Osteoblast (primary cell): ENCODE measurements at regions not wholly inside any gene's neighbourhood (a gene's known extent, or its start where the extent isn't known, plus 50 kb on each side); places are given as distances from the start of the nearest gene placed in this dataset.

ENCODE experiments used
- DNase-seq: peaks from one replicate; pipeline ENCODE4 v3.0.0; 2011; ENCODE audit warnings: low spot score, mixed read lengths; ENCODE audit not compliant: insufficient read length; ENCODE audit errors: missing footprints
- H2AFZ ChIP-seq: 2 replicates; pipeline ENCODE4 v1.6.0; 2011; ENCODE audit warnings: mild to moderate bottlenecking, low read length
- H3K27ac ChIP-seq: 2 replicates; pipeline ENCODE4 v1.5.1; 2011; ENCODE audit warnings: mild to moderate bottlenecking, low read depth, low read length, moderate library complexity
- H3K27me3 ChIP-seq: 2 replicates; pipeline ENCODE4 v1.6.0; 2012; ENCODE audit warnings: mild to moderate bottlenecking, control low read depth, inconsistent platforms, low read length, moderate library complexity; ENCODE audit not compliant: insufficient read depth
- H3K36me3 ChIP-seq: 2 replicates; pipeline ENCODE4 v1.5.1; 2011; ENCODE audit warnings: mild to moderate bottlenecking, low read length, control low read depth, moderate library complexity; ENCODE audit not compliant: insufficient read depth
- H3K4me1 ChIP-seq: 2 replicates; pipeline ENCODE4 v1.5.1; 2011; ENCODE audit warnings: mild to moderate bottlenecking, low read length, control low read depth, moderate library complexity; ENCODE audit not compliant: insufficient read depth
- H3K4me2 ChIP-seq: 2 replicates; pipeline ENCODE4 v1.6.0; 2011; ENCODE audit warnings: mild to moderate bottlenecking, low read length; ENCODE audit not compliant: insufficient read depth
- H3K4me3 ChIP-seq: fragments of 200-600 bp; sonication (generic); 3 replicates; pipeline ENCODE4 v1.5.1; 2012; ENCODE audit warnings: mild to moderate bottlenecking, low read length, inconsistent platforms; ENCODE audit not compliant: insufficient read depth
- H3K79me2 ChIP-seq: 2 replicates; pipeline ENCODE4 v1.6.0; 2012; ENCODE audit warnings: mild to moderate bottlenecking, low read length, control low read depth, inconsistent platforms; ENCODE audit not compliant: insufficient read depth
- H3K9me3 ChIP-seq: 2 replicates; pipeline ENCODE4 v1.5.1; 2011; ENCODE audit warnings: low read depth, low read length, control low read depth
- H4K20me1 ChIP-seq: 2 replicates; pipeline ENCODE4 v1.6.0; 2012; ENCODE audit warnings: mild to moderate bottlenecking, low read length, control low read depth; ENCODE audit not compliant: insufficient read depth
- CTCF ChIP-seq: IDR thresholded peaks from 2 replicates; pipeline ENCODE4 v1.5.1; 2011; ENCODE audit warnings: mild to moderate bottlenecking, low read depth, low read length, moderate library complexity; ENCODE audit errors: extremely low read depth

GRCh38 chr15:29637555-29637954 lies 184.7 kb downstream of the TJP1 start:
- H4K20me1 ChIP-seq, result no peaks in the 10 kb centered on the region
- H3K36me3 ChIP-seq, result no peaks in the 10 kb centered on the region
- H3K4me3 ChIP-seq, result no peak overlapping the region
- no peaks in the 10 kb centered on the region for H3K79me2 ChIP-seq
- TF ChIP-seq CTCF, result no peak
- no peak overlapping the region for H3K27ac ChIP-seq
- no peaks in the 10 kb centered on the region for H3K4me1 ChIP-seq
- peaks cover 3% of the 10 kb centered on the region for H3K27me3 ChIP-seq
- H3K9me3 ChIP-seq, result no peaks in the 10 kb centered on the region
- H2AFZ ChIP-seq, result no peak overlapping the region
- H3K4me2 ChIP-seq, result no peak overlapping the region
- no peak for DNase-seq

- Histone ChIP-seq H3K4me3 (no peak overlapping the region), H2AFZ (no peak overlapping the region), H3K4me1 (no peaks in the 10 kb centered on the region), H3K4me2 (no peak overlapping the region), H3K9me3 (no peaks in the 10 kb centered on the region), H4K20me1 (no peaks in the 10 kb centered on the region), H3K27ac (no peak overlapping the region), H3K27me3 (peaks cover 6% of the 10 kb centered on the region), H3K36me3 (no peaks in the 10 kb centered on the region), H3K79me2 (no peaks in the 10 kb centered on the region)
- TF ChIP-seq CTCF, result no peak
- DNase-seq, result no peak
Measured at GRCh38 chr15:29636921-29637320, 185.3 kb downstream of the TJP1 start.

- no peaks in the 10 kb centered on the region for H3K36me3 ChIP-seq
- H3K4me3 ChIP-seq, result no peak overlapping the region
- no peaks in the 10 kb centered on the region for H3K9me3 ChIP-seq
- no peak for DNase-seq
- no peaks in the 10 kb centered on the region for H3K79me2 ChIP-seq
- TF ChIP-seq CTCF, result no peak
- no peak overlapping the region for H2AFZ ChIP-seq
- no peak overlapping the region for H3K4me2 ChIP-seq
- H3K27me3 ChIP-seq, result peaks cover 12% of the 10 kb centered on the region
- no peak overlapping the region for H3K27ac ChIP-seq
- no peaks in the 10 kb centered on the region for H3K4me1 ChIP-seq
- H4K20me1 ChIP-seq, result no peaks in the 10 kb centered on the region
Measured at GRCh38 chr15:29636140-29636539, 186.1 kb downstream of the TJP1 start.

- Histone ChIP-seq H3K79me2 (no peaks in the 10 kb centered on the region), H3K27ac (no peak overlapping the region), H3K27me3 (peaks cover 13% of the 10 kb centered on the region), H3K9me3 (no peaks in the 10 kb centered on the region), H3K4me3 (no peak overlapping the region), H3K4me2 (no peak overlapping the region), H3K4me1 (no peaks in the 10 kb centered on the region), H4K20me1 (no peaks in the 10 kb centered on the region), H3K36me3 (no peaks in the 10 kb centered on the region), H2AFZ (no peak overlapping the region)
- no peak for DNase-seq
- TF ChIP-seq CTCF, result no peak
Measured at GRCh38 chr15:29635513-29636098, 186.7 kb downstream of the TJP1 start.
